Uterus (tissue), 2 donors: ENCODE measurements at regions not wholly inside any gene's neighbourhood (a gene's known extent, or its start where the extent isn't known, plus 50 kb on each side); places are given as distances from the start of the nearest gene placed in this dataset.

Source experiments
- CTCF ChIP-seq, 4 experiments: fragments of 200-600 bp in 2 of 4; fragments of 450-650 bp in 2 of 4; sonication (generic) in 2 of 4; IDR thresholded peaks; one replicate each; pipeline ENCODE4 v1.5.1; 2016 to 2019; ENCODE audit warnings: antibody characterized with exemption in 4 of 4, mild to moderate bottlenecking in 2 of 4, moderate library complexity in 1 of 4
- POLR2A ChIP-seq, 2 donors: fragments of 450-650 bp; IDR thresholded peaks; one replicate each; pipeline ENCODE4 v1.6.1; 2016; ENCODE audit warnings: antibody characterized with exemption in 2 of 2, mild to moderate bottlenecking in 1 of 2, moderate library complexity in 1 of 2

DNA sequence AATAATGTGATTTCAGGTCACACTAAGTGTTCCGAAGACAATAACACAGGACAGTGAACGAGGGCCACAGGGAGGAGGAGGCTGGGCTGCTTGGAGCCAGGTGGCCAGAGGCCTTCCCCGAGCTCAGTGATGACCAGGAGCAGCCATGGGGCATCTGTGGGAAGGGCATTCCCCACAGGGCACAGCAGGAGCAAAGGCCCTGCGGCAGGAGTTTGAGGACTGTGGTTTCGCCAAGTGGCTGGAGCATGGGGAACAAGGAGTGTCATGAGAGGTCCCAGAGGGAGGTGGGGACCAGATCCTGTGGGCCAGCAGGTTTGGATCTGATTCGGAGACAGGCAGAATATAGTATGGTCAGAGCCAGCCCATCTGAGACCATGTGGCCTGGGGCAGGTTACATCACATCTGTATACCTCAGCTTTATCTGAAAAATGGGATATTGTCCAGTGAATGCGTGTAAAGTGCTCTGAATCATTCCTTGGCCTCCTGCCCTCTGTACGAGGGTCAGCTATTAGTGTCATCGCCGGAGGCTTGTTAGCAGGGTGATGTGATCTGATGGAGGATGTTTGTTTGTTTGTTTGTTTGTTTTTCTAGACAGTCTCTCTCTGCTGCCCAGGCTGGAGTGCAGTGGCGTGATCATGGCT, 176.8 kb downstream of the KATNIP start:
- TF ChIP-seq CTCF (IDR thresholded peaks at IDR 0.05) (no peak), POLR2A (IDR thresholded peaks at IDR 0.05) (no peak)
